ENCODE measurements at regions not wholly inside any gene's neighbourhood (a gene's known extent, or its start where the extent isn't known, plus 50 kb on each side); places are given as distances from the start of the nearest gene placed in this dataset.
"Not testable (repeated sequence)": the region's sequence is repeated elsewhere in the genome, so short reads cannot be mapped to it uniquely, and the experiment has no call there.

DNA sequence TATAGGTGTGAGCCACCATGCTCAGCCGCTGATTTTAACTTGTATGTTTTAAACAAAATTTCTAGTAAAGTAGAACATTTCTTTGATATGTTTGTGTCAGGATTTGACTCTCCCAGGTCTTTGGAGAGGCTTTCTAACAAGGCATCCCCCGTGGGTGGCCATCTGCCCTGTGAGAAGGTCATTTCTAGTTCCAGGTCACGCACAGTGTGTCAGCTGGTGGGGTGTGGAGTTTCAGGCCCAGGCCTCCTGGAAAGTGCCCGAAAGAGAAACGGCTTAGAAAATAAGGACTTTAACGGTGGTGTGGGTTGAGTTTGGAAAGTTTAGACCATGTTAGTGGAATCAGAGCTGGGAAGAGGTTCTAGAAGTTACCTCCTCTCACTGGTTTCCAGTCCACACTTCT, 61.0 kb downstream of the SPDYE17 start:
- DNase-seq (ENCODE audit: low spot score) = not testable (repeated sequence)

DNA sequence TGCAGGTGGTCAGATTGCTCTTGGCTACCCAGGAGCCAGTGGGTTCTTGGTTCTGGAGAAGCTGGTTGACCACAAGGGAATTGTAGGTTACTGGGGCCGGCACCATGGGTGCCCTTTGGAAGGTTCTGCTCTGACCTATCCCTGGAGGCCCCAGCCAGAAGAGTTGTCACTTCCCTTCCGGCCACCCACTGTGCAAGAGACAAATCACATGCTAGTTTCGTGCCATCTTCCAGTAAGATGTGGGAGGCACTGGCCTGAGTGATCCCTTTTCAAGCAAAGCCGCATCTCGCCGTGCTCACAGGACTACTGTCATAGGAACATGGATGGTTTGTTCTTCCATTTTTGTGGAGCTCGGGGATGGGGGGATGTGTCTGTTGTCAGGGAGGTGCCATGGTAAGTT, 62.3 kb downstream of the SPDYE17 start:
- not testable (repeated sequence) for DNase-seq (ENCODE audit: low spot score)

DNA sequence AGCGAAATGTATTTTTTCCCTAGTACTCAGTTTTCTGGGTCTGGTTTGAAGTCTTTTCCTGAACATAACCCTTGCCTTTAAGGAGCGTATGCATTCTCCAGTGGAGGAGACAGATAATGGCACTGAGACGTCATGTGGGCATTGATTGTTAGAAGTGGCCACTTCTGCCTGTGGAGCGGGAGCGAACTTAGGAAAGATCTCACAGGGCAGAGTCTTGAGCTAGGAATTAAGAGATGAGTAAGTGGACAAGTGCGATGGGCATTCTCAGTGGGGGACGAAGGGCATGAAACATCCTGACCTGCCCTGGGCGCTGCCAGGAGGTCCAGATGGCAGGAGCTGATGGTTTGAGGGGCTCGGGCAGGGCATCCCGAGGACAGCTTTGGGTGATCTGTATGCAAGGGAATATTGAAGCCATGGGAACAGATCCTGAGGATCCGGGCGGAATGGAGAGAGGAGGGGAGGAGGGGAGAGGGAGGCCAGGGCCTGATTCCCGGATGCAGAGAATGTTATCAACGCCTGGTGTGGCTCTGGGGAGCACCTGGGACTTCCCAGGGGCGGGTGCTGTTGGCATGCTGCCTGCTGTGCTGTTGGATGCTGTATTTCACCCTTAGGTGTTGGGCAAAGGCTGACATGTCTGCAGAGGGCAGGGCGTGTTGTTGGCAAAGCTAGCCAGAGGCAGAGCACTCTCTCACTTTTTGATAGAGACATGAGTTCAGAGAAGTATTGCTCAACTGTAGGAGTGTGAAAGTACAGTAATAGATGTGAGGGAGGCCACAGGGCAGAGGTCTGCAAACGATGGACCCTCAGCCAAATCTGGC, 66.2 kb downstream of the SPDYE17 start:
- not testable (repeated sequence) for DNase-seq (ENCODE audit: low spot score)

DNA sequence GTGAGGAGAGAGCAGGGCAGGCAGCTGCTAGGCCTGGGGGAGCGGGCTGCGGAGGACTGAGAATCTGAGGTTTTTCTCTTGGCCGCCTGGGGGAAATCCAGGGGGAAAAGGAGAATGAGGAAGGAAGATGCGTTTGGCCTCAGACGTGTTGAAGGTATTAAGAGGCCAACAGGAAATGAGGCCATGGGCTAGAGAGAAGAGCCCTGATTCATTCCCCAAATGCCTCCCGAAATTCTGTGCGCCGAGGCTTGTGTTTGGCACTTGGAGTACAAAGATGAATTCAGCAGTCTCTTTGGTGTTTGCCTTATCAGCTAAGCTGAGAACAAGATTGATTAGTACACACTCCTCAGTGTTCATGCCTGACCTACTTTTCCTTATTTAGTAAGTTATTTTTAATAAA, 68.1 kb downstream of the SPDYE17 start:
- DNase-seq (ENCODE audit: low spot score) = not testable (repeated sequence)

DNA sequence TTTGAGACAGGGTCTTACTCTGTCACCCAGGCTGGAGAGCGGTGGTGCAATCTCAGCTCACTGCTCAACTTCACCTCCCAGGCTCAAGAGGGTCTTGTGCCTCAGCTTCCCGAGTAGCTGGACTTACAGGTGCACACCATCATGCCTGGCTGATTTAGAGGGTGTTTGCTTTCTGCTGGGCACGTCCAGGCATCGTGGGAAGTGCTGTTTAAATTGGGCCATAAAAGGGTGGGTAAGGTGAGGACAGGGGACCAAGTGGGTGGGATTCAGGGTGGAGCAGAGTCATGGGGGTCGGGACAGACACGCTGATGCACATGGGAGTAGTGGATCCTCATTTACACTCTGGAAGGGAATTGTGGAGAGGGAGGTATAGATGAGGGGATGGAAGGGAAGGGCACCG, 69.1 kb downstream of the SPDYE17 start:
- DNase-seq (ENCODE audit: low spot score) = not testable (repeated sequence)

DNA sequence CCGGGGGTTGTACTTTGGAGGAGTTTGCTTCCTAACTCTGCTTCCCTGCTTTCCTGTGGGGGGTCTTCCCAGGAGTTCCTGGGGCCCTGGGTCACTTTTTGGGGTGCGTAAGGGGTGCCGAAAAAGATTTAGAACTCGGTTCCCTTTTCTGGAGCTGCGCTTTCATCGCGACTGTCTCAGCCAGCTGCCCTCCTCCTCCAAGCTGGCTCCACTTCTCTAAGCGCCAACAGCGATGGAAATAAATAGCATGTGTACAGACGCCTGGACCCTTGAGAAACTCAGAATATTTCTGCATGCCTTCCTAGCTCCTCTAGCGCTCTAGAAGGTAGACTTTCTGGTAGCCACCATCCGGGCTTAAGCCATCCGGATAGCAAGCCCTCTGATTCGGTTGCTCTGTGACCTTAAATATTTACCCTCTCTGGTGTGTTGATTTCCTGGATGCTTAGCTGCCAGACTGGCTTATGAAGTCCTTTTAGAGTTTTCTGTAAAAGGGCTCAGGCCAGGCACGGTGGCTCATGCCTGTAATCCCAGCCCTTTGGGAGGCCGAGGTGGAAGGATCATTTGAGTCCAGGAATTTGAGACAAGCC, 71.7 kb downstream of the SPDYE17 start:
- DNase-seq (ENCODE audit: low spot score) = not testable (repeated sequence)

DNA sequence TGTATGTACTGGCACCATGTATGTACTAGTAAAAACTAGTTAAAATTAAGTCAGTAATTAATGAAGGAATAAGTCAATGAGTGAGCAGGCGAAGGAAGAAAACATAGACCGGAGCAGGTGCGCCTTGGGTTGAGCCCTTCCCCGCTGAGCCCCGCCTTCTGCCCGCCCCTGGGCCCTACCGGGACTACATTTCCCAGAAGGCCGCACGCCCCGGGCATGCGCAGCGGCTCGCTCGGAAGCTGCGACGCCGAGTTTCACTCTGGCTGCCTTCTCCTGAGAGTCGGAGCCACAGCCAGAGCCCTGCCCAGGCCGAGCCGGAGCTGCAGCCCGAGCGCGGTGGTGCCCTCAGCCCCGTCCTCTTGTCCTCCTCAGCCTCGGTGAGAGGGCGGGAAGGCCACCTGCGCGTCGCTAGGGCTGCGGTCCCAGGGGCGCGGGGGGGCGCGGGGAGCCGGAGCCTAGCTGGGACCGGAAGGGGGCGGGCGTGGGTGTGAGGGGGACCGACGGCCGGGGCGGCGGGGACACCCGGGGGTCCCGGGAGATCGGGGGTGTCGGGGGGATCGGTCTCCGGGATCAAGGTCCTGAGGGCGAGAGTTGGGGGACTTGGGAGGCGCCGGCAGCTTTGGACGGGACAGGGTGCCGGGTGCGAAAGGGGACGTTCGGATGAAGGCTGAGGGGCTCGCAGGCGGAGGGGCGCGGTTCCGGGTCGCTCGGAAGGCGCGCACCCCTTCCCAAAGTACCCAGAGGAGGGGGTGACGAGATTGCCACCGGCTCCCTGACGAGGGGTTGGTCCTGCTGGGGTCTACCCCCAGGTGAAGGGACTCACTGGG, 72.4 kb downstream of the SPDYE17 start:
- DNase-seq (ENCODE audit: low spot score) = not testable (repeated sequence)

DNA sequence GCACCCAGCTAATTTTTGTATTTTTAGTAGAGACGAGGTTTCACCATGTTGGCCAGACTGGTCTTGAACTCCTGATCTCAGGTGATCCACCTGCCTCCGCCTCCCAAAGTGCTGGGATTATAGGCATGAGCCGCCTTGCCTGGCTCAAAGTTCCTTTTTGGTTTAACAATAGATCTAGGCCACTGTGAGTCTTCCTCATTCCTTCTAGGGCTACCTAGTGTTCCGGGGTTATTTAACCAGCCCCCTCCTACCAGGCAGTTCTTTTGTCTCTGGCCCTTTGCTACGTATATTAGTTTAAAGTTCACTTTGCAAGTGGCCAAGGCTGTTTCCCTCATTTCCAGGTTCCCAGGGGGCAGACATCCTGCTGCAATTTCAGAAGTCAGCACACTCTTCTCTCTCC, 75.6 kb downstream of the SPDYE17 start:
- not testable (repeated sequence) for DNase-seq (ENCODE audit: low spot score)

DNA sequence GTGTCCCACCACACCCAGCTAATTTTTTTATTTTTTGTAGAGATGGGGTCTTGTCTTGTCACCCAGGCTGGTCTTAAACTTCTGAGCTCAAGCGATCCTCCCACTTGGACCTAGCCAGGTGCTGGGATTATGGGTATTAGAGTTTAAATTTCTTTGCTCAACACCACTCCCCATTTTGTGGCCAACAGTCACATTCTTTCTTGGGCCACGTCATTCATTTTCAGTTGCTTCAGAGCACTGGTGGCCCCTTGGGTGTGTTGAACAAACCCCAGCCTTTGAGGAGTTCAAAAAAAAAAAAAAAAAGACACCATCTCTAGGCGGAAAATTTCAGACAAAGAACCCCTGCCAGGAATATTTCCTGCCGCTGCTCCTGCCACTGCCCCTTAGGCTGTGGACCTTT, 77.0 kb downstream of the SPDYE17 start:
- not testable (repeated sequence) for DNase-seq (ENCODE audit: low spot score)

DNA sequence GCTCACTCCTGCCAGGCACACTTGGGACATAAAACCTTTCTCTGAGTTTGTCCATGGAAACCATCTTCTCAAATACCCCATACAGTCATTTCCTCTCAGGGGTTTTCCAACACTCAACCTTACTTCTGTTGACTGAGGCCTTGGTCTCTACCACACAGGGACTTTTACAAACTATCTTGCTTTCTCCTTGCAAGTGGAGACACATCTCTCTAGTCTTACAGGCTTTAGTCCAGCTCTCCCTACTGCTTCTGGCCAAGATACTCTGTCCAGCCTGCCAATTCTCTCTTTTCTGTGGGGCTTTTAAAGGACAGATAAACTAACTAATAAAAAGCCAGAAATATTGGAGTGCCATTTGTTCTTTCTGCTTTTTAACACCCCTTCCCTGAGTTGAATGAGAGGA, 87.6 kb downstream of the SPDYE17 start:
- DNase-seq (ENCODE audit: low spot score) = not testable (repeated sequence)

DNA sequence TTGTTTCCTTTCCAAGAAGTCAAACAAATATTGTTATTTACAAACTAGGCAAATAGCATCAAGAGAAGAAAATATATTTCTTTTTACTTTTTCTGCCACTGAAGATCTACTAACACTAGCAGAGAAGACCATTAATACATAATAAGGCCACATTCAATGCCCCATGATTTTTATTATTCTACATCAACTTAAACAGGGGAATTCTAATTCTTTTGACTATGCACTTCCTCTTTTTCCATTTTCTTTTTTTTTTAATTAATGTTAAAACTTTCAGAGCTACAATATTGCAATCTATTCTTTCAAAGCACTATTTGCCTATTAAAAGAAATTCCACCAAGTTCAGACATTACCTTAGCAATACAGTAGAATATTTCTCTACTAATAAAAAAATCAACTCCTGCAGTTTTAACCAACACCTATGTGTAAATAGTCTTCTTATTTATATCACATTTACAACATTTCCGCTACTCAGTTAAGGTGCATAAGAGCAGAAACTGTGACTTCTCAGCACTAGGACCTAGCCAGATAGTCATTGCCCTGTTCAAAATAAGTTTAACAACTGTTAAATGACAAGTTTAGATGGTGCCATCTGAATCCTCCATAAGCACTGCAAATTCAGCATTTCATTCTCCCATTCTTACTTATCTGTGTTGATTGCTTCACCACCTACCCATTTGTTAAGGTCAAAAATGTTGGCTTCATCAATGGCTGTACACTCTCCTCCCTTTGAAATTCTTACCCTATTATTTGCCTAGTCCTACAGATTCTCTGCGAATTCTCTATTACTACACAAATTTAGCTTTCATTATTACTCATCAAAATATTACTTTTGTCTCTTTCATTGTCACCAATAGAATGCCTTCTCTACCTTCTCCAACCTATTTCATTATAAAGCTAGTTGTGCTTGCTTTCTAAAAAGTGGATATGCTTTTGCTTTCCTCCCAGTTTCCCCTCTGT, 90.1 kb downstream of the SPDYE17 start:
- not testable (repeated sequence) for DNase-seq (ENCODE audit: low spot score)

DNA sequence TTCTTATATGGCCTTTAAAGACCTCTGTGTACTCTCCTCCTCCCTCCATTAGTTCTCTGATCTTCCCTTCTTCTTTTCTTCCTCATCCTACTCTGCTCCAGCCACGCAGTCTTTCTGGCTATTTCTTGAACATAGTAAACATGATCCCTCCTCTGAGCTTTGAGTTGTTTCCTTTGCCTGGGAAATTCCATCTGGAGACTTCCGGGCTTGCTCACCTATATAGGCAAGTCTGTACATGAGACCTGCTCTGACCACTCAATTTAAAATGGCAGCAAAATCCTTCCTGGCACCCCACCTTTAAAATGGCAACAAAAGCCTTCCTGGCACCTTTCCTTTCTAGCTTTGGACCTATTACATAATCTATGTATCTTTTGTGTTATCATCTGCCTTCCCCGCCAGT, 94.4 kb downstream of the SPDYE17 start:
- DNase-seq (ENCODE audit: low spot score) = not testable (repeated sequence)

DNA sequence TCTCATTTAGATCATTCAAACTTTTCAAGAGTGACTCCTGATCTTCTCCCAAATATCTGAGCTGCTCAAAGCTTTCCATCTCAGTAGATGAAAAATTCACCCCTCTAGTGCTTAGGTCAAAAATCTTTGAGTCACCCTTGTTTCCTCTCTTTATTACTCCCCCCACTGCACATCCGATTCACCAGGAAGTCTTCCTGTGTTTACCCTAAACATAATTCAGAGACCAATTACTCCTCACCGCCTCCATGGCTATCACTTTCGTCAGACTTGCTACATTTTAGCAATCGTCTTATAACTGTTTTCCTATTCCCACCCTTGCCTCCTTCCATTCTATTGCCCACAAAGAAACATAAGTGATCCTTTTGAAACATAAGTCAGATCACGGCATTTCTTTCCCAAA, 94.8 kb downstream of the SPDYE17 start:
- DNase-seq (ENCODE audit: low spot score) = not testable (repeated sequence)

DNA sequence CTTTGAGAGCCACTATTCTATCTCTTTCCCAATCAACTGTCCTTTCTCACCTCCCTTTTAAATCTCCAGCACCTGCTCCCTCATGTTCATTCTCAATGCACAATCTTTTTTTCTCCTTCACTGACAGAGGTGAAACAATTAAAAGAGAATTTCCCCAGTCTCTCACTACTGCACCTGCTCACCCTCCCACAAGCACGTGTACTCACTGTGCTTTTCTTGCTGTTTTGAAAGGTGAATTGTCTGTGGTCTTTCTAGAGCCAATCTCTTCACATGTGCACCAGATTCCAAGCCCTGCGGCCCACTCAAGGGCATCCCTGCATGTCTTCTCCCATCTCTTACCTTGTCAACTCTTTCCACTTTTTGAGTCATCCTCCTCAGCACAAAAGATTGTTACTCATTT, 95.8 kb downstream of the SPDYE17 start:
- DNase-seq (ENCODE audit: low spot score) = not testable (repeated sequence)

DNA sequence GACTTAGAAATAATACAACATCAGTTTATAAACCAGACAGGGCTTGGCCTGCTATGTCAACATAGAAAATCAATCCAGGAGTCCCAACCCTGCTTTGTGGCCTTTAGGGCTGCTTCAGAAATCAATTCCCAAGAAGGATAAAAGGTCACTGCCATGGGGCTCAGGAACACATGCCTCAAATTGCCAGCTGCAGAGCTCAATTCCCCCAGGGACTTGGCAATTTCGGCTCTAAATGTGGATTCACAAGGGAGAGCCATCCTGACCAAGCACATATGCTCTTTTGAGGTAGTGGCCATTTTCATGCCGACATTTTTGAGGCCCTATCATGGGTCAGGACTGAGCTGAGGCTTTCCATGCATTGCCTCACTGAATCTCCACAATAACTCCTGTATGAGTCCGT, 97.5 kb downstream of the SPDYE17 start:
- DNase-seq (ENCODE audit: low spot score) = not testable (repeated sequence)

DNA sequence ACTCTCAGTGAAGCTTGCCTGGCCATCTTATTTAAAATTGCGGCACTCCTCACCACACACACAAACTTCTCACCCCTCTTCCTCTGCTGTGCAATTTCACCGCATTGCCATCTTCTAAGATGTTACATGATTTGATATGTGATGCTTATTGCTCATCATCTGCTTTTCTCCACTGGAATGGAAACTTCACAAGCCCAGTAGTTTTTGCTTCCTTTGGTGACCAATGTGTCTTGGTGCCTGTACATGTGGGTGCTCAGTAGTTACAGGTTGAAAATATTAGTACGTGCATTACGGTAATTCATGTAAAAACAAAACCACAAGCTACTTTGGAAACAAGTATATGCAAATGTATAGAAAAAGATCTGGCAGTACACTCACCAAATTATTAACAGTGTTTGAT, 99.2 kb downstream of the SPDYE17 start:
- DNase-seq (ENCODE audit: low spot score) = not testable (repeated sequence)

DNA sequence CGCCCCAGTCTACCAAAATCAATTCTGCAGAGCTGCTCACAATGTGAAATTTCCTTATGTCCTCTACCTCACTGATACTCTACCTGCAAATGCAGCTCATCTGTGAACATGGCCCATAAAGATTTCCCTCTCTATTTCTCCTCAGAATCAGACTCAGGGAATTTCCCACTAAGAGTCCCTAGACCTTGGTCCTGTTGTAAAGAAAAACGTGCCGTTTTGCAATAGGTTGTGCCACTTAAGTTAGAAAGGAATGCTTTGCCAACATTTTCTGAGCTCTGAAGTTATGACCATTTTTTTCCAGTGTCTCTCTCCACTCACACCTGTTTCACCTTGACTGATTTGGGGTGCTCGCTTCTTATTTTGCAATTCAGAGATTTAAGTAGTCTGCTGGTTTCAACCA, 100.7 kb downstream of the SPDYE17 start:
- not testable (repeated sequence) for DNase-seq (ENCODE audit: low spot score)

DNA sequence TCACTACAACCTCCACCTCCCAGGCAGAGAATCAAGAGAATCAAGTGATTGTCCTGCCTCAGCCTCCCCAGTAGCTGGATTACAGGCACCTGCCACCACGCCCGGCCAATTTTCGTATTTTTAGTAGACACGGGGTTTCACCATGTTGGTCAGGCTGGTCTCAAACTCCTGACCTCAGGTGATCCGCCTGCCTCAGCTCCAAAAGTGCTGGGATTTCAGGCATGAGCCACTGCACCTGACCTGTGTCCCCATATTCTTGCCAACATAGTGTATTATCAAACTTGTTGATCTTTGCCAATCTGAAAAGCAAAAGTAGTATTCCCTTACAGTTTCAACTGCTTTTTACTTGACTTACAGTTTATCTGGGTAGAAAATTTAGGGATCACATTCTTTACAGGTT, 101.7 kb downstream of the SPDYE17 start:
- DNase-seq (ENCODE audit: low spot score) = not testable (repeated sequence)

DNA sequence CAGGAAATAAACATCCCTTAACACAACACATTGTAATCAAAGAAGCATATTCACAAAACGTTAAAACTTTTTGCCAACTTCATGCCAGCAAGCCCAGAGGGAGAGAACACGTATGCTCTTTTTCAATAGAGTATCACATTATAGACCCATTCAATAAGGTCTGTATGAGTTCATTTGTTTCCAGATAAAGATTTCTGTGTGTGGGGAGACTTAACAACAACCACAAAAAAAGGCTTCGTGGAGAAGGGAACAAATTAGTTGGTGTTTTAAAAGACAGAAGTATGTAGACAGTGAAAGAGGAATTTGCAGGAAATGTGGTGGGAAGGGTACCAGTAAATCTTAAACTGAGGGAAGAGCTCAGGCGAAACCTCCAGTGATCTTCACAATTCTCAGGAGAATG, 103.4 kb downstream of the SPDYE17 start:
- DNase-seq (ENCODE audit: low spot score) = peak; percentile 32

DNA sequence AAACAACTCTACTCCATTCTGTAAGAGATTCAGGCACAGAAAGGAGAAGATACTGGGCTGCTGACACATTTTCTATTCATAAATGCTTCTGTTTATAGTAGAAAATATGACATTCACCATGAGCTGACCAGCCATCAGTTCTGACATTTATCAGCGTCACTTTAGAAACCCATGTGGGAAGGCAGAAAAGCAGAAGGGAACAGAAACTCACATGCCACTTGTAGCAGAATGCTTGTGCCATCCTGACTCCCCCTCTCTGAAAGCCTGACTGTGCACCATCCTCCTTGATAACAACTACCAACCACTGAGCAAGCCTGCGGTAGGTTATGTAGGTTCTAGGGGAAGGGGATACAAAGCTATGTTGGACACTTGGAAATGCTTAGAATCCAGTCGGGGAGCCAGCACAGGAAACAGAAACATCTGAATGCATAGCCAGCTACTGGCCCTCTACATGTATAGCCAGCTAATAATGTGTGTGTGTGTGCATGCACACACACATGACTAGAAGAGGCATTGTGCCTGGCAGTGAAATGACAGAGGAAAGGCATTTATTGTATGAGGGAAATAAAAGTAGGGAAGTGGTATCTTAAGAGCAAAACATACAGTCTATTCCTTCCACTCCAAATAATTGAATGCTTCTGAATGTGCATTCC, 104.3 kb downstream of the SPDYE17 start:
- not testable (repeated sequence) for DNase-seq (ENCODE audit: low spot score)

DNA sequence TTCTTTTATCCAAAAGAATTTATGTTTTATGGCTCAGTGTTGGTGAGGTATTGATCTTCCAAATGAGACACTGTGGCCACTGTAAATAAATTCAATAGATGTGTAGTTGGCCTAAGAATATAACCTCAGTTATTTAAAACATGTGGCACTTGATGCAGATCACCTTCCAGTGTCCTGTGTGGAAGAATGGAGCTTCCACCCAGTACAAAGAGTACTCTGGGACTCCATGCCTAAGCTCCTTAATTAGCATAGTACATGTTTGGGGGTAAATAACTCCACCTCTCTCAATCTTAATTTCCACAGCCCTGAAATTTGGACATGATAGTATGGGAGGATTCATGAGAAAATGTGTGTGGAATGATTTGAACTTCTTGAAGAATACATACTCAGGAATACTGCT, 105.7 kb downstream of the SPDYE17 start:
- DNase-seq (ENCODE audit: low spot score) = not testable (repeated sequence)

All from COLO829 (cell line).